DND-41 (cell line): ENCODE measurements at regions not wholly inside any gene's neighbourhood (a gene's known extent, or its start where the extent isn't known, plus 50 kb on each side); places are given as distances from the start of the nearest gene placed in this dataset.

Experiments
- EZH2 ChIP-seq: IDR thresholded peaks from 3 replicates; pipeline ENCODE4 v1.6.1; 2012; ENCODE audit warnings: borderline replicate concordance, low read depth, mild to moderate bottlenecking, moderate library complexity, low read length, inconsistent platforms; ENCODE audit not compliant: severe bottlenecking
- TF ChIP-seq, protein P1 (sequence below): IDR thresholded peaks from 2 replicates; pipeline ENCODE4 v1.5.1; 2012; ENCODE audit warnings: borderline replicate concordance, low read length, moderate library complexity, mild to moderate bottlenecking; ENCODE audit not compliant: poor library complexity, severe bottlenecking; ENCODE audit errors: extremely low read depth

DNA sequence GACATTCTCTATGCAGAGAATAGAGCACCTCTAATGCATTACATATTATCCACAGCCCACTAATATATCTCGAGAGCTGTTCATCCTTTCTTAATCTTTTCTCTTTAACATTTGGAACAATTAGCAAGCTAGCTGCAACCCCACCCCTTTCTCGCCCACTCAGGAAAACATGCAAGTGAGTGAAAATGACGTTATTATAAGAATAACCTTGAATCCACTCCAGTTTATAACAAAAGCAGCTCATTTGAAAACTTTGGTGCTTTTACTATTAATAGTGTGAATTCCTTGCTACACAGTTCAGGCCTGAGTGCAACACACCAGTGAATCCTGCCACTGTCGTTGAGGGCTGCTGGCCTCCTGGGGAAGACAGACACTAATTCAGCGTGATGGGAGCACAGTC, 63.3 kb upstream of the BMAL1 start:
- TF ChIP-seq EZH2, result no peak
- TF ChIP-seq, protein P1, sequence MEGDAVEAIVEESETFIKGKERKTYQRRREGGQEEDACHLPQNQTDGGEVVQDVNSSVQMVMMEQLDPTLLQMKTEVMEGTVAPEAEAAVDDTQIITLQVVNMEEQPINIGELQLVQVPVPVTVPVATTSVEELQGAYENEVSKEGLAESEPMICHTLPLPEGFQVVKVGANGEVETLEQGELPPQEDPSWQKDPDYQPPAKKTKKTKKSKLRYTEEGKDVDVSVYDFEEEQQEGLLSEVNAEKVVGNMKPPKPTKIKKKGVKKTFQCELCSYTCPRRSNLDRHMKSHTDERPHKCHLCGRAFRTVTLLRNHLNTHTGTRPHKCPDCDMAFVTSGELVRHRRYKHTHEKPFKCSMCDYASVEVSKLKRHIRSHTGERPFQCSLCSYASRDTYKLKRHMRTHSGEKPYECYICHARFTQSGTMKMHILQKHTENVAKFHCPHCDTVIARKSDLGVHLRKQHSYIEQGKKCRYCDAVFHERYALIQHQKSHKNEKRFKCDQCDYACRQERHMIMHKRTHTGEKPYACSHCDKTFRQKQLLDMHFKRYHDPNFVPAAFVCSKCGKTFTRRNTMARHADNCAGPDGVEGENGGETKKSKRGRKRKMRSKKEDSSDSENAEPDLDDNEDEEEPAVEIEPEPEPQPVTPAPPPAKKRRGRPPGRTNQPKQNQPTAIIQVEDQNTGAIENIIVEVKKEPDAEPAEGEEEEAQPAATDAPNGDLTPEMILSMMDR, result no peak
